ENCODE measurements at regions not wholly inside any gene's neighbourhood (a gene's known extent, or its start where the extent isn't known, plus 50 kb on each side); places are given as distances from the start of the nearest gene placed in this dataset.

GRCh38 chr7:18352339-18353255, 143.0 kb upstream of the HDAC9 start:
- DNase-seq: peak; percentile 44
- H3K27me3 Mint-ChIP-seq (ENCODE audit: unreplicated experiment): no peaks in the 10 kb centered on the region
- no peak overlapping the region for H3K27ac Mint-ChIP-seq (ENCODE audit: unreplicated experiment)
- peaks cover 6% of the 10 kb centered on the region for H3K4me1 Mint-ChIP-seq (ENCODE audit: low read depth, unreplicated experiment)
- H3K4me3 Mint-ChIP-seq (ENCODE audit: unreplicated experiment): no peak overlapping the region
- TF ChIP-seq CTCF (IDR thresholded peaks at IDR 0.05; ENCODE audit: partially characterized antibody, unreplicated experiment): peak; percentile 61
- H3K9me3 Mint-ChIP-seq (ENCODE audit: unreplicated experiment): no peaks in the 10 kb centered on the region
- H3K36me3 Mint-ChIP-seq (ENCODE audit: unreplicated experiment): no peaks in the 10 kb centered on the region

GRCh38 chr7:18353339-18353738, 142.2 kb upstream of the HDAC9 start:
- DNase-seq: no peak
- Mint-ChIP-seq H3K4me3 (ENCODE audit: unreplicated experiment) (no peak overlapping the region), H3K4me1 (ENCODE audit: low read depth, unreplicated experiment) (peaks cover 6% of the 10 kb centered on the region), H3K9me3 (ENCODE audit: unreplicated experiment) (peaks cover 1% of the 10 kb centered on the region), H3K27ac (ENCODE audit: unreplicated experiment) (no peak overlapping the region), H3K27me3 (ENCODE audit: unreplicated experiment) (no peaks in the 10 kb centered on the region), H3K36me3 (ENCODE audit: unreplicated experiment) (no peaks in the 10 kb centered on the region)
- TF ChIP-seq CTCF (IDR thresholded peaks at IDR 0.05; ENCODE audit: partially characterized antibody, unreplicated experiment): no peak

- no peak for TF ChIP-seq CTCF (IDR thresholded peaks at IDR 0.05; ENCODE audit: partially characterized antibody, unreplicated experiment)
- no peak for DNase-seq
- Mint-ChIP-seq H3K4me3 (ENCODE audit: unreplicated experiment) (no peak overlapping the region), H3K9me3 (ENCODE audit: unreplicated experiment) (peaks cover 1% of the 10 kb centered on the region), H3K27me3 (ENCODE audit: unreplicated experiment) (no peaks in the 10 kb centered on the region), H3K36me3 (ENCODE audit: unreplicated experiment) (no peaks in the 10 kb centered on the region), H3K4me1 (ENCODE audit: low read depth, unreplicated experiment) (peaks cover 6% of the 10 kb centered on the region), H3K27ac (ENCODE audit: unreplicated experiment) (no peak overlapping the region)
Measured at GRCh38 chr7:18354108-18355085, 141.2 kb upstream of the HDAC9 start.

GRCh38 chr7:18356191-18356645, 139.3 kb upstream of the HDAC9 start:
- H3K36me3 Mint-ChIP-seq (ENCODE audit: unreplicated experiment): no peaks in the 10 kb centered on the region
- TF ChIP-seq CTCF (IDR thresholded peaks at IDR 0.05; ENCODE audit: partially characterized antibody, unreplicated experiment): peak; percentile 81
- no peak overlapping the region for H3K27ac Mint-ChIP-seq (ENCODE audit: unreplicated experiment)
- H3K9me3 Mint-ChIP-seq (ENCODE audit: unreplicated experiment): peaks cover 1% of the 10 kb centered on the region
- peaks cover 2% of the 10 kb centered on the region for H3K27me3 Mint-ChIP-seq (ENCODE audit: unreplicated experiment)
- no peak overlapping the region for H3K4me3 Mint-ChIP-seq (ENCODE audit: unreplicated experiment)
- DNase-seq: no peak
- peaks cover 6% of the 10 kb centered on the region for H3K4me1 Mint-ChIP-seq (ENCODE audit: low read depth, unreplicated experiment)

Data from glutamatergic neuron (in vitro differentiated cells).